GM19467 (cell line): ENCODE measurements at regions not wholly inside any gene's neighbourhood (a gene's known extent, or its start where the extent isn't known, plus 50 kb on each side); places are given as distances from the start of the nearest gene placed in this dataset.

Source experiments
- ATAC-seq: cut with Tn5 transposase; IDR thresholded peaks from one replicate; pipeline ENCODE4 v1.9.1; 2021; ENCODE audit warnings: mild to moderate bottlenecking, moderate library complexity; ENCODE audit not compliant: unreplicated experiment

GRCh38 chr14:87141801-87142200 is 851.2 kb downstream of the GALC start:
- no peak for ATAC-seq

GRCh38 chr14:87139299-87139698 is 853.7 kb downstream of the GALC start:
- ATAC-seq: no peak

DNA sequence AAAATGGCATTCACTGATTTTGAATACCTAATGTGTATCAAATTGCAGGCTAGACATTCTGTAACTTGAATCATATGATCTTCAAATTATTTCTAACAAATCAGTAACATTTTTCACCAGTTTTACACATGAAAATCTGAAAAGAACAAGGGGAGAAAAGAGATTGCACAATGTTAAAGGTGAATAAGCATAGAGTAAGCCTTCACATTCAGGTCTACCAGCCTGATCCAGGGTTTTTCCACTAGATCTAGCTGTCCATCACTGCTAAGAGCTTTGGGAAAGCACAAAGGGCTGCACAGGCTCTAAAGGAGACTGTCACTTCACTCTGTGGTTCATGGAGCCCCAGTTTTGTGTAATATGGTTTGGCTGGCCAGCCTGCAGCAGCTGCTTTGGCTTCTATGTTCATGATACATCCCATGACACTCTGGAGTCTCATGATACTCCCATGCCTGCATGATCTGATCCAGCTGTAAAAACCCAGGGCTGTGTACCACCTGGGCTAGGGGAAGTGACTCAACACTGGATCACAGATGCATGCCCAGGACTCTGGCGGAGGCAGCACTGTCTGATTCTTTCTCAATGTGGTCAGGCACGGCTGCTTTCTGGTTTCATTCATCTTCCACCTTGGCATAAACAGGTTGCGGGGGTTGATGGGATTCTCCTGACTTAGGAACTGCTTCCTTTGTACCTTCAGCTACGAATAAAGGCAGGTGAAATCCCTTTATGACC is 859.7 kb downstream of the GALC start:
- no peak for ATAC-seq

GRCh38 chr14:87131879-87132278 is 861.1 kb downstream of the GALC start:
- no peak for ATAC-seq

GRCh38 chr14:87122166-87122565 is 870.8 kb downstream of the GALC start:
- no peak for ATAC-seq

DNA sequence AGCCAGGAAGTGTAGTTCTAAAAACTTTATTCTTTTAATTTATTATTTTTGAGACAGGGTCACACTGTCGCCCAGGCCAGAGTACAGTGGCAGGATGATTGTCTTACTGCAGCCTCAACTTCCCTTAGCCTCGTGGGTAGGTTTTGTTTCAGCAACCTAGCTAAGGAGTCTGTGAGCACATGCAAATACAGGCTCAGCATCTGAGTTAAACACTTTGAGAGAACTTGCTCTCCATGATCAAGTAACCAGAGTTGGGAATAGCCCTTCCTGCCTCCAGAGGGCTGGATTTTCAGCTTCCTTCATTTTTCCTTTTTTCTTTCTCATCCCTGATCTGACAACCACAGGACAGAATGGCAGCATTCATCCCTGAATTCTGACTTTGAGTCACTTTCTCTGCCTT is 871.3 kb downstream of the GALC start:
- ATAC-seq: no peak

DNA sequence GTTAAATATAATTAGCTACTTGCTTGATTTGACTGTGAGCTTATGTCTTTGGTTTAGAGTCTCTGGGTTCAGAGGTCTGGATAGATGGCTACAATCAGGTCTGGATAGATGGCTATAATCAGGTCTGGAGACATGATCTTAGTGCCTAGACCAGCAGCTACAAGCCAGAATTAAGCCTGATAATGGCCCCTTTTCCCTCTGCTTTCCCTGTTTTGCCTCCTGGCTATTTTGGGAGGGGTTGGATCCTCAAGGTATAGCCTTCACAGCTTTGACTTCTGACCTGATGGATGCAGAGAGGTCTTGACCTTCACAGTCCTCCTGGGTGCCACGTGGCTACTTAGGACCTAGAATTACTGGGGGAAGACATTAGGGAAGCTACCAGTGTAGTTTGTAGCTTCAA is 877.7 kb downstream of the GALC start:
- no peak for ATAC-seq

DNA sequence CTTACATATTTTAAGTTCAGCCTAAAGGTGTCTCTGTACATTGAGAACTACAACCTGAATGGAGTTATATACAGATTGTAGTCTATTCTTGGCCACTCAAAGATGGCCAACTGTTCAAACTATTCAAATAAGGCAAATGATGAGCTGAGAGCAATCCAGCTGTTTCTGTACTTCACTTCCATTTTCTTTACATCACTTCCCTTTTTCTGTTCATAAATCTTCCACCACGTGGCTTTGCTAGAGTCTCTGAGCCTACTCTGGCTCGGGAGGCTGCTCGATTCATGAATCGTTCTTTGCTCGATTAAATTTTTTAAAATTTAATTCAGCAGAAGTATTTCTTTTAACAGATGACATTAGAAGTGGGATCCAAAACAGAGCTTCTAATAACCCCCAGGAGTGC is 879.7 kb downstream of the GALC start:
- no peak for ATAC-seq

DNA sequence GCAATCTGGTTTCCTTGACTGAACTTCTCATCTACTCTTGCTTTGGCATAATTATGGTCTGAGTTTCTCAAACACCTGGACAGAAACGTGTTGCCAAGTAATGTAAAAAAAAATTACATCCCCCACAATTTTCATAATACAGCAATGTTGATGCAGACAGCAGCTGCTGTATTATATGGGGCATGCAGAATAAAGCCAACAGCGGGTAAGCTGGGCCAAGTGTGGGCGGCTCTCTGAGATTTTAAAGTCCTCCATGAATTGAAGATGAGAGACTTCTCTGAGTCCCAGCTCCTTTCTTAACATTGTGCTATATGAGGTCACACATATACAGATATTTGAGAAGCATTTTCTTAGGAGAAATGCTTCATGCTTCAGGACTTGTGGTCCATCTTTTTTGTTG is 881.2 kb downstream of the GALC start:
- no peak for ATAC-seq

GRCh38 chr14:87111126-87111525 is 881.9 kb downstream of the GALC start:
- ATAC-seq: no peak

- no peak for ATAC-seq
Observed at GRCh38 chr14:87109271-87109670, 883.7 kb downstream of the GALC start.

GRCh38 chr14:87108726-87109125 is 884.3 kb downstream of the GALC start:
- ATAC-seq: no peak

- ATAC-seq: no peak
Observed at GRCh38 chr14:87102811-87103378, 890.1 kb downstream of the GALC start.

DNA sequence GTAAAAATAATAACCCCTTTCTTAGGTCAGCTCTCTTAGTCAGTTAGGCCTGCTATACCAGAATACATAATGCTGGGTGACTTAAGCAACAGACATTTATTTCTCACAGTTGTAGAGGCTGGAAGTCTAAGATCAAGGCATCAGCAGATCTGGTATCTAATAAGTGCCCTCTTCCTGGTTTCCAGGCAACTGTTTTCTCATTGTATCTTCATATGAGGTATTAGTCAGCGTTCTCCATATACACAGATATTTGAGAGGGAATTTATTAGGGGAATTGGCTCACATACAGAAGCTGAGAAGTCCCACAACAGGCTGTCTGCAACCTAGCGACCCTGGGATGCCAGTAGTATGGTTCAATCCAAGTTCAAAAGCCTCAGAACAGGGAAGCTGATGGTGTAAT is 896.0 kb downstream of the GALC start:
- ATAC-seq: no peak

GRCh38 chr14:87094913-87095312 is 898.1 kb downstream of the GALC start:
- no peak for ATAC-seq

- no peak for ATAC-seq
Observed at GRCh38 chr14:87088588-87088987, 904.4 kb downstream of the GALC start.

GRCh38 chr14:87087881-87088280 is 905.1 kb downstream of the GALC start:
- ATAC-seq: no peak

DNA sequence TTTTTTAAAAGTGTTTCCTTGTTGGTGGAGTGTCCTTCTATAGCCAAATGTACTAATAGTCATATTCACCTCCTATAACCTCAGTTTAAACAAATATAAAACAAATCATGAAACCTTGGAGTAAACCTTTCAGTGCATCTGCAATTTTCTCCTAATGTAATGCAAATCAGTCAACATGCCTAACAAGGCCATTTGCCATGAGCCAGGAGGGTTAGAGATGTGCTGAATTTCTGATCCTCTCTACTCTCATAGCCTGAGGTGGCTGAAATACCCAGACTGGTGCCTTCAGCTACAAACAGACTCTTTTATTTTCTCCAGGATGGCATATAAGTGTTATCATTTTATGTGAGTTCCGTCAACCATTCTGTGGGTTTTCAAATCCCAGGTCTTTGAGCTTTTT is 908.1 kb downstream of the GALC start:
- no peak for ATAC-seq

DNA sequence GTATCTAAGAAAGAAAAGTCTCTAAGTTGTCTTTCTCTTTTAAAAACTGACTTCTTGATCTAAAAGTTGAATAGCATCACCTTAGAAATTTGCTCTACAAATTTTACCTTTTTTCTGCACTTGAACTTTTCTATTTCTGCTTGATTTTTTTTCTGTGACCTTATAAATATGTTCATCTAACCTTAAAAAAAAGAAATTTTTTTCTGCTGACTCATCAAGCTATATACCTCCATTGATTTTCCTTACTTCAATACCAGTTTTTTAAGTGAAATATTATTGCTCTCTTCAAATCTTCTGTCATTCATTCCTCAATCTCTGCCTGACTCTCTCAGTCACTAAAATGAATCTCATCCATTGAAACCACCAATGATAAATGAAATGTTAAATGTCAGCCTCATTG is 910.1 kb downstream of the GALC start:
- ATAC-seq: no peak

DNA sequence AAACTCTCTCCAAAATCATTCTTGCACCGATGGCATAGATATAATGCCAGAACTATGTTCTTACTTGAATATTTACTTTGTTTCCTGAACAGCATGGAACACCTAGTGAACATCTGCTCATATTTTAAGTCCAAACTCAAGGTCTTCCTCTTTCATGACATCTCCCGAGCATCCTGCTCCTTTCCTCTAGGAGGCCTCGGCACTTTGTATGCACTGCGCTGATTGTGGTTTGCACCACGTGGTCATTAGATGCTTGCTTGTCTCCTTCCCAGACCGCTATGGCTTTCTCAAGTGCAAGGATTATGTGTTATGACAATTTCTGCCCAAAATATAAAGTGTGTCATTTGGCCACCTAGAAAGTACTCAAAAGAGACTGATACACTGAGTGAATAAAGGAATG is 912.0 kb downstream of the GALC start:
- no peak for ATAC-seq

GRCh38 chr14:87080146-87080545 is 912.8 kb downstream of the GALC start:
- ATAC-seq: no peak

GRCh38 chr14:87079416-87079815 is 913.6 kb downstream of the GALC start:
- no peak for ATAC-seq

- ATAC-seq: no peak
Observed at GRCh38 chr14:87076922-87077321, 916.1 kb downstream of the GALC start.
